ENCODE measurements at regions not wholly inside any gene's neighbourhood (a gene's known extent, or its start where the extent isn't known, plus 50 kb on each side); places are given as distances from the start of the nearest gene placed in this dataset.

- DNase-seq = no peak
Observed at GRCh38 chr22:49218142-49218541, 609.5 kb downstream of the BRD1 start.

- DNase-seq = no peak
Observed at GRCh38 chr22:49216579-49216978, 611.1 kb downstream of the BRD1 start.

- DNase-seq = no peak
Observed at GRCh38 chr22:49215840-49216239, 611.8 kb downstream of the BRD1 start.

- DNase-seq = no peak
Observed at GRCh38 chr22:49214976-49215375, 612.7 kb downstream of the BRD1 start.

- DNase-seq = no peak
Observed at GRCh38 chr22:49213731-49214352, 613.8 kb downstream of the BRD1 start.

- no peak for DNase-seq
Observed at GRCh38 chr22:49212466-49212865, 615.2 kb downstream of the BRD1 start.

- no peak for DNase-seq
Observed at GRCh38 chr22:49212002-49212401, 615.7 kb downstream of the BRD1 start.

- no peak for DNase-seq
Observed at GRCh38 chr22:49211176-49211575, 616.5 kb downstream of the BRD1 start.

- DNase-seq = no peak
Observed at GRCh38 chr22:49210606-49211005, 617.1 kb downstream of the BRD1 start.

- no peak for DNase-seq
Observed at GRCh38 chr22:49209452-49210195, 618.0 kb downstream of the BRD1 start.

GRCh38 chr22:49208768-49209252 lies 618.9 kb downstream of the BRD1 start:
- DNase-seq = no peak

GRCh38 chr22:49208004-49208402 lies 619.7 kb downstream of the BRD1 start:
- no peak for DNase-seq

- DNase-seq = no peak
Observed at GRCh38 chr22:49207008-49208003, 620.4 kb downstream of the BRD1 start.

GRCh38 chr22:49206281-49206680 lies 621.4 kb downstream of the BRD1 start:
- DNase-seq = no peak

GRCh38 chr22:49205483-49205800 lies 622.2 kb downstream of the BRD1 start:
- DNase-seq = no peak

- no peak for DNase-seq
Observed at GRCh38 chr22:49204599-49205482, 622.8 kb downstream of the BRD1 start.

GRCh38 chr22:49203859-49204598 lies 623.6 kb downstream of the BRD1 start:
- DNase-seq = no peak

GRCh38 chr22:49203091-49203858 lies 624.4 kb downstream of the BRD1 start:
- DNase-seq = no peak

GRCh38 chr22:49202226-49202625 lies 625.4 kb downstream of the BRD1 start:
- no peak for DNase-seq

- DNase-seq = no peak
Observed at GRCh38 chr22:49201046-49201970, 626.4 kb downstream of the BRD1 start.

All from stimulated activated CD4-positive, alpha-beta T cell treated with anti-CD3 and anti-CD28 coated beads, Interleukin-12 subunit alpha, Interleukin-12 subunit beta, amount 100 ng/mL, for 4 hours (primary cell).